ENCODE measurements at regions not wholly inside any gene's neighbourhood (a gene's known extent, or its start where the extent isn't known, plus 50 kb on each side); places are given as distances from the start of the nearest gene placed in this dataset.
"Not testable (repeated sequence)": the region's sequence is repeated elsewhere in the genome, so short reads cannot be mapped to it uniquely, and the experiment has no call there.

DNA sequence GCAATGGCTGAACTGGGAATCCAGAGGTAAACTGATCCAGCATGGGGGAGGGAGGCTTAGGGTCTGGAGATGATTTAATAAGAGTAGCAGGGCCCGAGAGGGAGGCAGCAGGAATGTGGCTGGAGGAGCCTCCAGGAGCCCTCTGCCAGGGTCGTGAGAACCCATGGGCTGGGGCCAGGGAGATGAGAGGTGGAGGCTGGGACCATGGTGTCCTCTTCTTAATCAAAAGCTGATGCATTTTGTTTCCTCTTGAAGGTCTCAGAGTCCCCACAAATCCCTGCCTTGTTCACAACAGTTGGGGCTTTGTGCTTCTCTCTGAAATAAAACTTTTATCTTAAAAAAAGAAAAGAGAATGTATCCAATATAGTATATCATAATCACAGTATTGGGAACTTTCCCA lies 123.7 kb upstream of the ZNF516 start:
- no peaks in the 10 kb centered on the region for H3K36me3 ChIP-seq (ENCODE audit: control insufficient read depth in 2 of 2, insufficient read depth in 2 of 2, low read length in 2 of 2)
- no peak overlapping the region for H3K27ac ChIP-seq (ENCODE audit: low read length)
- H3K9me3 ChIP-seq (ENCODE audit: control insufficient read depth in 2 of 2, low read length in 2 of 2) = no peaks in the 10 kb centered on the region
- no peak overlapping the region for H3K9ac ChIP-seq (ENCODE audit: low read length in 2 of 2)
- H3K4me3 ChIP-seq (ENCODE audit: low read length in 2 of 2) = no peak overlapping the region
- no peaks in the 10 kb centered on the region for H3K27me3 ChIP-seq (ENCODE audit: control insufficient read depth in 1 of 2, insufficient read depth in 2 of 2, low read length in 2 of 2)
- peaks cover 26% of the 10 kb centered on the region for H3K4me1 ChIP-seq (ENCODE audit: control insufficient read depth, insufficient read depth, low read length)

GRCh38 chr18:76616373-76616772 lies 121.3 kb upstream of the ZNF516 start:
- Histone ChIP-seq H3K36me3 (ENCODE audit: control insufficient read depth in 2 of 2, insufficient read depth in 2 of 2, low read length in 2 of 2) (no peaks in the 10 kb centered on the region), H3K4me1 (ENCODE audit: control insufficient read depth, insufficient read depth, low read length) (peaks cover 21% of the 10 kb centered on the region), H3K27ac (ENCODE audit: low read length) (no peak overlapping the region), H3K9me3 (ENCODE audit: control insufficient read depth in 2 of 2, low read length in 2 of 2) (no peaks in the 10 kb centered on the region), H3K9ac (ENCODE audit: low read length in 2 of 2) (no peak overlapping the region), H3K4me3 (ENCODE audit: low read length in 2 of 2) (no peak overlapping the region), H3K27me3 (ENCODE audit: control insufficient read depth in 1 of 2, insufficient read depth in 2 of 2, low read length in 2 of 2) (no peaks in the 10 kb centered on the region)

- Histone ChIP-seq H3K9ac (ENCODE audit: low read length in 2 of 2) (no peak overlapping the region), H3K9me3 (ENCODE audit: control insufficient read depth in 2 of 2, low read length in 2 of 2) (no peaks in the 10 kb centered on the region), H3K27me3 (ENCODE audit: control insufficient read depth in 1 of 2, insufficient read depth in 2 of 2, low read length in 2 of 2) (no peaks in the 10 kb centered on the region), H3K4me1 (ENCODE audit: control insufficient read depth, insufficient read depth, low read length) (peaks cover 16% of the 10 kb centered on the region), H3K36me3 (ENCODE audit: control insufficient read depth in 2 of 2, insufficient read depth in 2 of 2, low read length in 2 of 2) (no peaks in the 10 kb centered on the region), H3K4me3 (ENCODE audit: low read length in 2 of 2) (no peak overlapping the region), H3K27ac (ENCODE audit: low read length) (no peak overlapping the region)
Observed at GRCh38 chr18:76615065-76615733, 120.2 kb upstream of the ZNF516 start.

GRCh38 chr18:76613755-76614120 lies 118.7 kb upstream of the ZNF516 start:
- Histone ChIP-seq H3K9ac (ENCODE audit: low read length in 2 of 2) (no peak overlapping the region), H3K4me3 (ENCODE audit: low read length in 2 of 2) (no peak overlapping the region), H3K4me1 (ENCODE audit: control insufficient read depth, insufficient read depth, low read length) (peaks cover 4% of the 10 kb centered on the region), H3K27me3 (ENCODE audit: control insufficient read depth in 1 of 2, insufficient read depth in 2 of 2, low read length in 2 of 2) (peaks cover 0 to 2% of the 10 kb centered on the region in 2 donors), H3K9me3 (ENCODE audit: control insufficient read depth in 2 of 2, low read length in 2 of 2) (no peaks in the 10 kb centered on the region), H3K27ac (ENCODE audit: low read length) (no peak overlapping the region), H3K36me3 (ENCODE audit: control insufficient read depth in 2 of 2, insufficient read depth in 2 of 2, low read length in 2 of 2) (no peaks in the 10 kb centered on the region)

- Histone ChIP-seq H3K27me3 (ENCODE audit: control insufficient read depth in 1 of 2, insufficient read depth in 2 of 2, low read length in 2 of 2) (peaks cover 0 to 2% of the 10 kb centered on the region in 2 donors), H3K4me3 (ENCODE audit: low read length in 2 of 2) (no peak overlapping the region), H3K9ac (ENCODE audit: low read length in 2 of 2) (no peak overlapping the region), H3K27ac (ENCODE audit: low read length) (no peak overlapping the region), H3K4me1 (ENCODE audit: control insufficient read depth, insufficient read depth, low read length) (peaks cover 3% of the 10 kb centered on the region), H3K9me3 (ENCODE audit: control insufficient read depth in 2 of 2, low read length in 2 of 2) (no peaks in the 10 kb centered on the region), H3K36me3 (ENCODE audit: control insufficient read depth in 2 of 2, insufficient read depth in 2 of 2, low read length in 2 of 2) (no peaks in the 10 kb centered on the region)
Observed at GRCh38 chr18:76613053-76613754, 118.2 kb upstream of the ZNF516 start.

DNA sequence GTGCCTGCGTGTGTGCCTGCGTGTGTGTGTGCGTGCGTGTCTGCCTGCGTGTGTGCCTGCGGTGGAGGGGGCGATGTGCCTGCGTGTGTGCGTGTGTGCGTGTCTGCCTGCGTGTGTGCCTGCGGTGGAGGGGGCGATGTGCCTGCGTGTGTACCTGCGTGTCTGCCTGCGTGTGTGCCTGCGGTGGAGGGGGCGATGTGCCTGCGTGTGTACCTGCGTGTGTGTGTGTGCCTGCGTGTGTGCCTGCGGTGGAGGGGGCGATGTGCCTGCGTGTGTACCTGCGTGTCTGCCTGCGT lies 116.7 kb upstream of the ZNF516 start:
- not testable (repeated sequence) for H3K9me3 ChIP-seq (ENCODE audit: control insufficient read depth in 2 of 2, low read length in 2 of 2); H3K4me3 ChIP-seq (ENCODE audit: low read length in 2 of 2); H3K27me3 ChIP-seq (ENCODE audit: control insufficient read depth in 1 of 2, insufficient read depth in 2 of 2, low read length in 2 of 2); H3K4me1 ChIP-seq (ENCODE audit: control insufficient read depth, insufficient read depth, low read length); H3K27ac ChIP-seq (ENCODE audit: low read length); H3K36me3 ChIP-seq (ENCODE audit: control insufficient read depth in 2 of 2, insufficient read depth in 2 of 2, low read length in 2 of 2); H3K9ac ChIP-seq (ENCODE audit: low read length in 2 of 2)

DNA sequence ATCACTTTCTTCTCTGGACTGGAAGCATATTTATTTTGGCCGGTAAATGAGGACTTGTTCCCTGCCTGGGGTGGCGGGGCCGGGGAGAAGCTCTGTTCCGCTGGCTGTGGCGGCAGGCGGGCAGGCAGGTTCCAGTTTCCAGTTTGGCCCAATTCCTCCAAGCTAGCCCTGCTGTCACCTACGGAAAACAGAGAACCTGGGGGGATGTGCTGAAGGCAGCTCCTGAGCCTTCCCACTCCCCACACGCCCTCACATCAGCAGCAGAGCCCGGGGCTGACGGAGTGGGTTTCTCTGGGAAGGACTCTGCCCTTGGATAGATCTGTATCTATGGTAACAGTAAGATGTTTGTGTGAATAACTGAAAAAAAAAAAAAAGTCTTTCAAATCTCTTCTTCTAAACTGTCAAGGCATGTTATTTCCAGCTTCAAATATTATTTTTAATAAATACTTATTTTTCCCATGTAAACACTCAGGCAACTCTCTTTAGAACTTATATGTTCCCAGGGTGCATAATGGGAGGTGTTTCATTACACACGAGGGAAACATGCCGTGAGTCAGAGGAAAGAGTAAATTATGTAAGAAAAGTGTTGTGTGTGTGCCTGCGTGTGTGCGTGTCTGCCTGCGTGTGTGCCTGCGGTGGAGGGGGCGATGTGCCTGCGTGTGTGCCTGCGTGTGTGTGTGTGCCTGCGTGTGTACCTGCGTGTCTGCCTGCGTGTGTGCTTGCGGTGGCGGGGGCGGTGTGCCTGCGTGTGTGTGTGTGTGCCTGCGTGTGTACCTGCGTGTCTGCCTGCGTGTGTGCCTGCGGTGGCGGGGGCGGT lies 116.1 kb upstream of the ZNF516 start:
- H3K4me1 ChIP-seq (ENCODE audit: control insufficient read depth, insufficient read depth, low read length) = peaks cover 3% of the 10 kb centered on the region
- no peak overlapping the region for H3K27ac ChIP-seq (ENCODE audit: low read length)
- H3K27me3 ChIP-seq (ENCODE audit: control insufficient read depth in 1 of 2, insufficient read depth in 2 of 2, low read length in 2 of 2) = peaks cover 0 to 5% of the 10 kb centered on the region in 2 donors
- no peaks in the 10 kb centered on the region for H3K36me3 ChIP-seq (ENCODE audit: control insufficient read depth in 2 of 2, insufficient read depth in 2 of 2, low read length in 2 of 2)
- H3K4me3 ChIP-seq (ENCODE audit: low read length in 2 of 2) = peak overlapping the region in 1 of 2 donors; percentile 49
- no peaks in the 10 kb centered on the region for H3K9me3 ChIP-seq (ENCODE audit: control insufficient read depth in 2 of 2, low read length in 2 of 2)
- H3K9ac ChIP-seq (ENCODE audit: low read length in 2 of 2) = no peak overlapping the region

GRCh38 chr18:76610012-76610411 lies 115.0 kb upstream of the ZNF516 start:
- Histone ChIP-seq H3K27me3 (ENCODE audit: control insufficient read depth in 1 of 2, insufficient read depth in 2 of 2, low read length in 2 of 2) (peaks cover 0 to 5% of the 10 kb centered on the region in 2 donors), H3K27ac (ENCODE audit: low read length) (no peak overlapping the region), H3K9me3 (ENCODE audit: control insufficient read depth in 2 of 2, low read length in 2 of 2) (no peaks in the 10 kb centered on the region), H3K9ac (ENCODE audit: low read length in 2 of 2) (no peak overlapping the region), H3K4me1 (ENCODE audit: control insufficient read depth, insufficient read depth, low read length) (peaks cover 3% of the 10 kb centered on the region), H3K4me3 (ENCODE audit: low read length in 2 of 2) (no peak overlapping the region), H3K36me3 (ENCODE audit: control insufficient read depth in 2 of 2, insufficient read depth in 2 of 2, low read length in 2 of 2) (no peaks in the 10 kb centered on the region)

GRCh38 chr18:76605341-76605929 lies 110.4 kb upstream of the ZNF516 start:
- no peak overlapping the region for H3K27ac ChIP-seq (ENCODE audit: low read length)
- H3K36me3 ChIP-seq (ENCODE audit: control insufficient read depth in 2 of 2, insufficient read depth in 2 of 2, low read length in 2 of 2) = no peaks in the 10 kb centered on the region
- peaks cover 0 to 5% of the 10 kb centered on the region in 2 donors for H3K27me3 ChIP-seq (ENCODE audit: control insufficient read depth in 1 of 2, insufficient read depth in 2 of 2, low read length in 2 of 2)
- H3K4me1 ChIP-seq (ENCODE audit: control insufficient read depth, insufficient read depth, low read length) = no peaks in the 10 kb centered on the region
- no peak overlapping the region for H3K9ac ChIP-seq (ENCODE audit: low read length in 2 of 2)
- H3K4me3 ChIP-seq (ENCODE audit: low read length in 2 of 2) = no peak overlapping the region
- H3K9me3 ChIP-seq (ENCODE audit: control insufficient read depth in 2 of 2, low read length in 2 of 2) = no peaks in the 10 kb centered on the region

GRCh38 chr18:76604935-76605240 lies 109.8 kb upstream of the ZNF516 start:
- Histone ChIP-seq H3K4me3 (ENCODE audit: low read length in 2 of 2) (no peak overlapping the region), H3K27ac (ENCODE audit: low read length) (no peak overlapping the region), H3K9me3 (ENCODE audit: control insufficient read depth in 2 of 2, low read length in 2 of 2) (no peaks in the 10 kb centered on the region), H3K9ac (ENCODE audit: low read length in 2 of 2) (no peak overlapping the region), H3K27me3 (ENCODE audit: control insufficient read depth in 1 of 2, insufficient read depth in 2 of 2, low read length in 2 of 2) (peaks cover 0 to 5% of the 10 kb centered on the region in 2 donors), H3K36me3 (ENCODE audit: control insufficient read depth in 2 of 2, insufficient read depth in 2 of 2, low read length in 2 of 2) (no peaks in the 10 kb centered on the region), H3K4me1 (ENCODE audit: control insufficient read depth, insufficient read depth, low read length) (no peaks in the 10 kb centered on the region)
